ENCODE measurements at regions not wholly inside any gene's neighbourhood (a gene's known extent, or its start where the extent isn't known, plus 50 kb on each side); places are given as distances from the start of the nearest gene placed in this dataset.

- no peak for TF ChIP-seq CTCF (conservative IDR thresholded peaks at IDR 0.05; ENCODE audit: low read length)
- TF ChIP-seq EZH2phosphoT487 (IDR thresholded peaks at IDR 0.05; ENCODE audit: borderline replicate concordance): no peak
Observed at GRCh38 chr9:135267191-135267809, 179.8 kb downstream of the OLFM1 start.

Measured in Loucy (cell line).